ENCODE measurements at regions not wholly inside any gene's neighbourhood (a gene's known extent, or its start where the extent isn't known, plus 50 kb on each side); places are given as distances from the start of the nearest gene placed in this dataset.

GRCh38 chr10:120970595-120971529 is 119.7 kb downstream of the WDR11 start:
- H3K4me3 ChIP-seq (ENCODE audit: low read depth, low read length): no peak overlapping the region
- TF ChIP-seq, protein P1, sequence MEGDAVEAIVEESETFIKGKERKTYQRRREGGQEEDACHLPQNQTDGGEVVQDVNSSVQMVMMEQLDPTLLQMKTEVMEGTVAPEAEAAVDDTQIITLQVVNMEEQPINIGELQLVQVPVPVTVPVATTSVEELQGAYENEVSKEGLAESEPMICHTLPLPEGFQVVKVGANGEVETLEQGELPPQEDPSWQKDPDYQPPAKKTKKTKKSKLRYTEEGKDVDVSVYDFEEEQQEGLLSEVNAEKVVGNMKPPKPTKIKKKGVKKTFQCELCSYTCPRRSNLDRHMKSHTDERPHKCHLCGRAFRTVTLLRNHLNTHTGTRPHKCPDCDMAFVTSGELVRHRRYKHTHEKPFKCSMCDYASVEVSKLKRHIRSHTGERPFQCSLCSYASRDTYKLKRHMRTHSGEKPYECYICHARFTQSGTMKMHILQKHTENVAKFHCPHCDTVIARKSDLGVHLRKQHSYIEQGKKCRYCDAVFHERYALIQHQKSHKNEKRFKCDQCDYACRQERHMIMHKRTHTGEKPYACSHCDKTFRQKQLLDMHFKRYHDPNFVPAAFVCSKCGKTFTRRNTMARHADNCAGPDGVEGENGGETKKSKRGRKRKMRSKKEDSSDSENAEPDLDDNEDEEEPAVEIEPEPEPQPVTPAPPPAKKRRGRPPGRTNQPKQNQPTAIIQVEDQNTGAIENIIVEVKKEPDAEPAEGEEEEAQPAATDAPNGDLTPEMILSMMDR (IDR thresholded peaks at IDR 0.05; ENCODE audit: borderline replicate concordance, insufficient read depth, low read depth, low read length): no peak

GRCh38 chr10:120971671-120972070 is 120.5 kb downstream of the WDR11 start:
- TF ChIP-seq, protein P1 (IDR thresholded peaks at IDR 0.05; ENCODE audit: borderline replicate concordance, insufficient read depth, low read depth, low read length): no peak

DNA sequence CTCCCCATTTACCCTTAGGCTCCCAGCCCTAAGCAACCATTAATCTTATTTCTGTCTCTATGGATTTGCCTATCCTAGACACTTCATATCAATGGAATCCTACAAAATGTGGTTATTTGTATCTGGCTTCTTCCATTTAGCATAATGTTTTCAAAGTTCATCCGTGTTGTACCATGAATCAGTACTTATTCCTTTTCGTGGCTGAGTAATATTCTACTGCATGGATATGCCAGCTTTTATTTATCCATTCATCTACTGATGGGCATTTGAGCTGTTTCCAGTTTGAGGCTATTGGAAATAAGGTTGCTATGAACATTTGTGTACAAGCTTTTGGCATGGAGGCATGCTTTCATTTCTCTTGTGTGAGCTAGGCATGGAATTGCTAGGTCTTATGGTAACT is 121.1 kb downstream of the WDR11 start:
- H3K4me3 ChIP-seq (ENCODE audit: low read depth, low read length): no peak overlapping the region
- TF ChIP-seq, protein P1 (IDR thresholded peaks at IDR 0.05; ENCODE audit: borderline replicate concordance, insufficient read depth, low read depth, low read length): no peak

More at GRCh38 chr10:120971671-120972070, 120.5 kb downstream of the WDR11 start:
- H3K4me3 ChIP-seq (ENCODE audit: low read depth, low read length): no peak overlapping the region

DNA sequence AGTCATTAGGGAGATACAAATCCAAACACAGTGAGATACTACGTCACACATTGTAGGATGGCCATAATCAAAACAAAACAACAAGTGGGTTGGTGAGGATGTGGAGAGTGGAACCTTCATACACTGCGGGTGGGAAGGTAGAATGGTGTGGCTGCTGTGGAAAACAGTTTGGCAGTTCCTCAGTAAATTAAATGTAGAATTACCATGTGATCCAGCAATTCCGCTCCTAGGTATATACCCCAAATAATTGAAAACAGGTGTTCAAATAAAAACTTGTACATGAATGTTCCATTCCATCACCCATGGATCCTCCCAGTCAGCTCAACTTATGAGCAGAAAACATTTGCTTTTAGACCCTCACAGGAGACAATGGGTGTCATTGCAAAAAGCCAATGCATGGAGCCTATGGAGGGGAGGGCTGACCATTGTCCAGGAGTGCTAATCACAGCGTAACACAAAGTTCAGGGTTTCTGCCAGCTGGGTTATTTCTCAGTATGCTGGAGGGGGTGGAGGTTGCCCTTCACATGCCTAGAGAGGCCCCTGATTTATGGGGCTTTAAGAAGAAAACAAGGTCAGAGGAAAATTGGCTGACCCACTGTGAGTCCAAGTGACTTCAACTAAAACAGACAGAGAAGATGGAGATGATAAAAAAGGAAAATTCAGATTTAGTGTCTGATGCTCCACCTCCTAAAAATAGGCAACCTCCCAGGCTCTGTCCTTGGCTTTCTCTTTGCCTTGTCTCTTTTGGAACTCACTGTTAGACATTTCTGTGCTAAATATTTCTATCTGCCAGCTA is 124.1 kb downstream of the WDR11 start:
- no peak overlapping the region for H3K4me3 ChIP-seq (ENCODE audit: low read depth, low read length)
- TF ChIP-seq, protein P1 (IDR thresholded peaks at IDR 0.05; ENCODE audit: borderline replicate concordance, insufficient read depth, low read depth, low read length): no peak

DNA sequence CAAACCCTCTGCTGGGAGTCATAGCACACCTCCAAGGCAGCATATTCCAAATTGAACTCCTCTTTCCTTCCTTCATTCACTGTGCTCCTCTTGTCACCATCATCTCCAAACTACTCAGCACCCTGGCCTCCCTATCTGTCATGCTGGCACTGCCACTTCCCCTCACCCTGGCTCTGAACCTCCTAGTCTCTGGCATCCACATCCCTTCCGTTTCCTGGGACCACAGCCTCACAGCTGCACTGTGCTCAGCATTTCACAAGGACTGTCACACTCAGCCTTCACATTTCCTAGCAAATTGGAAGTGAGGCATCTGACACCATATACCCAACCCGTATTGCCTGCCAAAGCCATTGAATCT is 124.7 kb downstream of the WDR11 start:
- TF ChIP-seq, protein P1 (IDR thresholded peaks at IDR 0.05; ENCODE audit: borderline replicate concordance, insufficient read depth, low read depth, low read length): no peak

GRCh38 chr10:120977897-120978296 is 126.7 kb downstream of the WDR11 start:
- H3K4me3 ChIP-seq (ENCODE audit: low read depth, low read length): no peak overlapping the region

More for the DNA sequence above, 124.7 kb downstream of the WDR11 start:
- no peak overlapping the region for H3K4me3 ChIP-seq (ENCODE audit: low read depth, low read length)

More at GRCh38 chr10:120977897-120978296, 126.7 kb downstream of the WDR11 start:
- TF ChIP-seq, protein P1 (IDR thresholded peaks at IDR 0.05; ENCODE audit: borderline replicate concordance, insufficient read depth, low read depth, low read length): no peak
